H9 (cell line): ENCODE measurements at regions not wholly inside any gene's neighbourhood (a gene's known extent, or its start where the extent isn't known, plus 50 kb on each side); places are given as distances from the start of the nearest gene placed in this dataset.

Source experiments
- DNase-seq: peaks from one replicate; pipeline ENCODE4 v3.0.0-alpha.2; 2017
- H2AFZ ChIP-seq: one replicate; pipeline ENCODE4 v1.6.1; 2013; ENCODE audit warnings: mild to moderate bottlenecking, low read length, control low read depth, moderate library complexity
- H2AK5ac ChIP-seq: 2 replicates; pipeline ENCODE4 v1.6.1; 2013; ENCODE audit warnings: low read length, control low read depth, mixed read lengths; ENCODE audit not compliant: insufficient read length
- H2BK120ac ChIP-seq: one replicate; pipeline ENCODE4 v1.6.1; 2013; ENCODE audit warnings: low read depth, mild to moderate bottlenecking, low read length, control low read depth, inconsistent platforms; ENCODE audit not compliant: poor library complexity, severe bottlenecking
- H2BK12ac ChIP-seq: 2 replicates; pipeline ENCODE4 v1.6.1; 2013; ENCODE audit warnings: low read length, control low read depth, mixed read lengths, low read depth; ENCODE audit not compliant: insufficient read length
- H2BK15ac ChIP-seq: 2 replicates; pipeline ENCODE4 v1.6.1; 2013; ENCODE audit warnings: low read depth, low read length, control low read depth
- H2BK20ac ChIP-seq: one replicate; pipeline ENCODE4 v1.6.1; 2013; ENCODE audit warnings: low read depth, mild to moderate bottlenecking, low read length, control low read depth, inconsistent platforms; ENCODE audit not compliant: poor library complexity, severe bottlenecking
- H2BK5ac ChIP-seq: 2 replicates; pipeline ENCODE4 v1.6.1; 2013; ENCODE audit warnings: low read length, control low read depth, mixed read lengths; ENCODE audit not compliant: insufficient read length
- H3K14ac ChIP-seq: 2 replicates; pipeline ENCODE4 v1.6.1; 2013; ENCODE audit warnings: low read length, control low read depth; ENCODE audit not compliant: insufficient read depth
- H3K18ac ChIP-seq: 2 replicates; pipeline ENCODE4 v1.6.1; 2013; ENCODE audit warnings: low read depth, mild to moderate bottlenecking, mixed read lengths, low read length, control low read depth; ENCODE audit not compliant: insufficient read length
- H3K23ac ChIP-seq: 2 replicates; pipeline ENCODE4 v1.6.1; 2013; ENCODE audit warnings: low read length, control low read depth, mixed read lengths, low read depth; ENCODE audit not compliant: insufficient read length
- H3K23me2 ChIP-seq: 2 replicates; pipeline ENCODE4 v1.6.1; 2013; ENCODE audit warnings: low read depth, mild to moderate bottlenecking, mixed read lengths, low read length, control low read depth; ENCODE audit not compliant: insufficient read length, poor library complexity, severe bottlenecking
- H3K27ac ChIP-seq: 2 replicates; pipeline ENCODE4 v1.5.1; 2013; ENCODE audit warnings: low read length, control low read depth, mixed read lengths, low read depth; ENCODE audit not compliant: insufficient read length
- H3K27me3 ChIP-seq: 2 replicates; pipeline ENCODE4 v1.6.1; 2013; ENCODE audit warnings: low read length, control low read depth, inconsistent platforms; ENCODE audit not compliant: insufficient read depth
- H3K4ac ChIP-seq: 2 replicates; pipeline ENCODE4 v1.6.1; 2013; ENCODE audit warnings: low read depth, mild to moderate bottlenecking, control low read depth, inconsistent platforms, low read length, moderate library complexity
- H3K4me1 ChIP-seq: 2 replicates; pipeline ENCODE4 v1.6.1; 2013; ENCODE audit warnings: low read length, control low read depth, inconsistent platforms; ENCODE audit not compliant: insufficient read depth
- H3K4me2 ChIP-seq: 2 replicates; pipeline ENCODE4 v1.6.1; 2013; ENCODE audit warnings: low read length, control low read depth, mixed read lengths; ENCODE audit not compliant: insufficient read length, insufficient read depth
- H3K56ac ChIP-seq: 2 replicates; pipeline ENCODE4 v1.6.1; 2013; ENCODE audit warnings: low read depth, mild to moderate bottlenecking, mixed read lengths, low read length, control low read depth; ENCODE audit not compliant: insufficient read length
- H3K79me1 ChIP-seq: 2 replicates; pipeline ENCODE4 v1.6.1; 2013; ENCODE audit warnings: low read depth, mild to moderate bottlenecking, moderate library complexity, low read length, control low read depth, inconsistent platforms; ENCODE audit not compliant: insufficient read depth, poor library complexity, severe bottlenecking
- H3K79me2 ChIP-seq: 2 replicates; pipeline ENCODE4 v1.6.1; 2013; ENCODE audit warnings: low read length, control low read depth, inconsistent platforms; ENCODE audit not compliant: insufficient read depth
- H3K9ac ChIP-seq: 2 replicates; pipeline ENCODE4 v1.6.1; 2013; ENCODE audit warnings: low read length, control low read depth, mixed read lengths; ENCODE audit not compliant: insufficient read length; ENCODE audit errors: extremely low read depth
- H3K9me3 ChIP-seq: one replicate; pipeline ENCODE4 v1.6.1; 2013; ENCODE audit warnings: low read depth, low read length, inconsistent platforms; ENCODE audit not compliant: control insufficient read depth
- H3T11ph ChIP-seq: one replicate; pipeline ENCODE4 v1.6.1; 2013; ENCODE audit warnings: mild to moderate bottlenecking, low read length, control low read depth, inconsistent platforms
- H4K20me1 ChIP-seq: one replicate; pipeline ENCODE4 v1.6.1; 2013; ENCODE audit not compliant: control insufficient read depth, insufficient read length, insufficient read depth
- H4K5ac ChIP-seq: 2 replicates; pipeline ENCODE4 v1.6.1; 2013; ENCODE audit warnings: low read depth, mild to moderate bottlenecking, mixed read lengths, low read length, control low read depth; ENCODE audit not compliant: insufficient read length
- H4K8ac ChIP-seq: replicated peaks from 2 replicates; pipeline ENCODE4 v1.6.1; 2013; ENCODE audit warnings: low read length, control low read depth, mixed read lengths, low read depth; ENCODE audit not compliant: insufficient read length
- H4K91ac ChIP-seq: 2 replicates; pipeline ENCODE4 v1.6.1; 2013; ENCODE audit warnings: low read depth, mild to moderate bottlenecking, moderate library complexity, mixed read lengths, low read length, control low read depth; ENCODE audit not compliant: insufficient read length
- H3K27ac Mint-ChIP-seq, 3 experiments: 2 replicates in 2 of 3; 3 replicates in 1 of 3; pipeline ENCODE4 v1.8.0; 2020 to 2021; ENCODE audit warnings: mixed read lengths in 3 of 3, mild to moderate bottlenecking in 1 of 3, moderate library complexity in 1 of 3
- H3K27me3 Mint-ChIP-seq: 2 replicates; pipeline ENCODE4 v1.8.0; 2021; ENCODE audit warnings: low read depth, mild to moderate bottlenecking, moderate library complexity, mixed read lengths
- H3K36me3 Mint-ChIP-seq, 3 experiments: 2 replicates in 2 of 3; 3 replicates in 1 of 3; pipeline ENCODE4 v1.8.0; 2020 to 2021; ENCODE audit warnings: low read depth in 3 of 3, mixed read lengths in 3 of 3; ENCODE audit not compliant: insufficient read depth in 1 of 3
- H3K4me1 Mint-ChIP-seq, 2 experiments: 2 replicates each; pipeline ENCODE4 v1.8.0; 2020; ENCODE audit warnings: mixed read lengths in 2 of 2
- H3K4me3 Mint-ChIP-seq, 2 experiments: 2 replicates in 1 of 2; 3 replicates in 1 of 2; pipeline ENCODE4 v1.8.0; 2020 to 2021; ENCODE audit warnings: mild to moderate bottlenecking in 2 of 2, mixed read lengths in 2 of 2, moderate library complexity in 1 of 2
- H3K9me3 Mint-ChIP-seq, 2 experiments: 2 replicates in 1 of 2; 3 replicates in 1 of 2; pipeline ENCODE4 v1.8.0; 2020; ENCODE audit warnings: mild to moderate bottlenecking in 2 of 2, mixed read lengths in 2 of 2, moderate library complexity in 1 of 2
- WGBS: extraction: QIAGEN DNeasy Blood & Tissue Kit; methylation state at CpG from one replicate; pipeline ENCODE4 v1.1.7; 2013; ENCODE audit warnings: missing lambda C conversion rate, low lambda C conversion rate, mixed read lengths; ENCODE audit not compliant: insufficient read length; ENCODE audit errors: extremely low coverage; 5-methylcytosine and 5-hydroxymethylcytosine counted together
- TF ChIP-seq, protein P1 (sequence below): fragments of 200-600 bp; sonication (generic); conservative IDR thresholded peaks from 3 replicates; pipeline ENCODE4 v1.8.0; 2021; ENCODE audit warnings: antibody characterized with exemption, mild to moderate bottlenecking

DNA sequence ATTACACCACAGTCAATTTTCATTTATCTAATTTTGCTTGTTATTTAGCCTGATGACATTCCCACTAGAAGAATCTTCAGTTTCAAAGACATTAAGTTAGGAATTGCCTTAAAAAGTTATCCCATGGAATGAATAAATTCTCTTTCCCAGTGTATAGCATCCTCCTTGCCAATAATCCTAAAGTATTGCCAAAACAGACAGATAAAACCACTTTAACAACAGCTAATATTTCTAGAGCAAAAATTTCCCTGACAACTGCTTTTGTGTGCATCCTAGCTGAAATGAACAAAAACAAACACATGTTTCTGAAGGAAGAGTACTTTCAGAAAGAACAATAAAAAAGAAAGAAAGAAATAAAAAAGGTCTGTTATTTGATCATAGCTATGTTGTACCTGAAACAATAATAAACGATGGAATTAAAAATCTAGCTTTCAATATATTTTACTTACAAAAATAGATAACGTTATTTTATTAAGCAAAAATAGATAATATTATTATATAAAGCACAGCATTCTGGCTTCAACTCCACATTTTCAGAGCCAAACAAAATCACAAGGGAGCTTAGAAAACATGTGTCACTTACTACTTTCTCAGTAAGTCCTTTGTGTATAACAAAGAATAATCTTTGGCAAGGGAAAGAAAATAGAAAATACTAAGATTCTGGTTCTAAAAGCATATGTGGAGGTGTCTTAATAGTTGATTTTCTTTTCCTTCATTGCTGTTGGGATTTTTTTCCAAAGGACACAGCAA, 939.0 kb upstream of the CRIM1 start:
- no peak overlapping the region for H3K4me3 Mint-ChIP-seq
- no peak overlapping the region for H3K56ac ChIP-seq
- no peak overlapping the region for H2AK5ac ChIP-seq
- H3K4ac ChIP-seq, result no peak overlapping the region
- no peak overlapping the region for H4K5ac ChIP-seq
- peaks cover 5% of the 10 kb centered on the region in 2 experiments; a peak in 4 of 5 replicates for H3K9me3 Mint-ChIP-seq
- no peak overlapping the region for H2BK15ac ChIP-seq
- H4K8ac ChIP-seq, result no peak overlapping the region
- H3K9ac ChIP-seq, result no peak overlapping the region
- no peak overlapping the region for H2BK5ac ChIP-seq
- no peak overlapping the region for H3K14ac ChIP-seq
- H4K91ac ChIP-seq, result no peak overlapping the region
- H3K27me3 ChIP-seq, result no peaks in the 10 kb centered on the region
- H3K4me1 Mint-ChIP-seq, result peaks cover 6 to 7% of the 10 kb centered on the region in 2 experiments
- H3K27ac ChIP-seq, result no peak overlapping the region
- no peak overlapping the region for H3K4me2 ChIP-seq
- no peak overlapping the region for H3K18ac ChIP-seq
- no peaks in the 10 kb centered on the region for H4K20me1 ChIP-seq
- H3K36me3 Mint-ChIP-seq, result peaks cover 0 to 9% (median 0%) of the 10 kb centered on the region in 3 experiments; a peak in 2 of 7 replicates
- H2BK20ac ChIP-seq, result no peak overlapping the region
- peaks cover 2% of the 10 kb centered on the region; the same call in 1 of the 2 replicates for H3K4me1 ChIP-seq
- no peaks in the 10 kb centered on the region for H3K23me2 ChIP-seq
- no peak for DNase-seq
- TF ChIP-seq, protein P1, sequence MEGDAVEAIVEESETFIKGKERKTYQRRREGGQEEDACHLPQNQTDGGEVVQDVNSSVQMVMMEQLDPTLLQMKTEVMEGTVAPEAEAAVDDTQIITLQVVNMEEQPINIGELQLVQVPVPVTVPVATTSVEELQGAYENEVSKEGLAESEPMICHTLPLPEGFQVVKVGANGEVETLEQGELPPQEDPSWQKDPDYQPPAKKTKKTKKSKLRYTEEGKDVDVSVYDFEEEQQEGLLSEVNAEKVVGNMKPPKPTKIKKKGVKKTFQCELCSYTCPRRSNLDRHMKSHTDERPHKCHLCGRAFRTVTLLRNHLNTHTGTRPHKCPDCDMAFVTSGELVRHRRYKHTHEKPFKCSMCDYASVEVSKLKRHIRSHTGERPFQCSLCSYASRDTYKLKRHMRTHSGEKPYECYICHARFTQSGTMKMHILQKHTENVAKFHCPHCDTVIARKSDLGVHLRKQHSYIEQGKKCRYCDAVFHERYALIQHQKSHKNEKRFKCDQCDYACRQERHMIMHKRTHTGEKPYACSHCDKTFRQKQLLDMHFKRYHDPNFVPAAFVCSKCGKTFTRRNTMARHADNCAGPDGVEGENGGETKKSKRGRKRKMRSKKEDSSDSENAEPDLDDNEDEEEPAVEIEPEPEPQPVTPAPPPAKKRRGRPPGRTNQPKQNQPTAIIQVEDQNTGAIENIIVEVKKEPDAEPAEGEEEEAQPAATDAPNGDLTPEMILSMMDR, result no peak
- no peaks in the 10 kb centered on the region for H3K9me3 ChIP-seq
- no peak overlapping the region for H2BK120ac ChIP-seq
- H3K79me1 ChIP-seq, result no peaks in the 10 kb centered on the region
- H3T11ph ChIP-seq, result no peak overlapping the region
- H3K79me2 ChIP-seq, result no peaks in the 10 kb centered on the region
- H3K23ac ChIP-seq, result no peak overlapping the region
- no peak overlapping the region for H2BK12ac ChIP-seq
- no peak overlapping the region for H2AFZ ChIP-seq
- H3K27ac Mint-ChIP-seq, result no peak overlapping the region
- H3K27me3 Mint-ChIP-seq, result no peaks in the 10 kb centered on the region; the same call in 1 of the 2 replicates
- WGBS, result no CpG with 5 or more reads among the region's 2 CpGs
